K562 (cell line): ENCODE measurements at regions not wholly inside any gene's neighbourhood (a gene's known extent, or its start where the extent isn't known, plus 50 kb on each side); places are given as distances from the start of the nearest gene placed in this dataset.

Experiments used
- ATAC-seq: fragments of 200-7000 bp; cut with Tn5 transposase; 3 replicates; pipeline ENCODE4 v1.9.1; 2020; ENCODE audit warnings: moderate library complexity
- BruUV-seq: library from RNA; stranded (reverse); fragments of 400-500 nt; replicated peaks from 2 replicates; lab custom pipeline; 2021; lab: Mats Ljungman, UMichigan
- CTCF ChIA-PET: fragments of 300-600 bp; formaldehyde crosslinking; extraction: SDS; loops from one replicate; lab custom pipeline; 2021; ENCODE audit warnings: low intra/inter-chr PET ratio; lab: Yijun Ruan, JAX
- POLR2A ChIA-PET: fragments of 300-600, 350-650 bp; sonication (Branson Sonifier 250); formaldehyde crosslinking; extraction: SDS; loops from one replicate; lab custom pipeline; 2021; ENCODE audit warnings: antibody characterized with exemption, inconsistent platforms; lab: Yijun Ruan, JAX
- DNase-seq, 4 experiments: peaks; one replicate each; pipeline versions ENCODE4 v3.0.0 to v3.0.0-alpha.2; 2011 to 2018; ENCODE audit warnings: low spot score in 3 of 4, mixed read lengths in 3 of 4; ENCODE audit errors: extremely low read depth in 1 of 4
- FAIRE-seq: peaks from 2 replicates; lab custom pipeline; 2011; peaks lifted over from hg19 to GRCh38; lab: Jason Lieb, UNC
- H2AFZ ChIP-seq: 2 replicates; pipeline ENCODE4 v1.6.0; 2011; ENCODE audit warnings: low read depth, low read length, control low read depth, inconsistent platforms
- H3K27ac ChIP-seq: fragments of 200-600 bp; 3 replicates; pipeline ENCODE4 v1.8.0; 2011; ENCODE audit warnings: low read depth, mild to moderate bottlenecking, control low read depth, inconsistent platforms, low read length, moderate library complexity, mixed read lengths; ENCODE audit errors: extremely low read depth
- H3K27me3 ChIP-seq, 2 experiments: fragments of 300-600 bp in 1 of 2; 2 replicates in 1 of 2; 3 replicates in 1 of 2; pipeline versions ENCODE4 v1.6.0 to v1.8.0; 2011; ENCODE audit warnings: inconsistent platforms in 2 of 2, low read length in 2 of 2, mild to moderate bottlenecking in 1 of 2, mixed read lengths in 1 of 2, moderate library complexity in 1 of 2; ENCODE audit not compliant: control insufficient read depth in 2 of 2, insufficient read depth in 2 of 2
- H3K36me3 ChIP-seq: fragments of 300-600 bp; 3 replicates; pipeline ENCODE4 v1.8.0; 2011; ENCODE audit warnings: mild to moderate bottlenecking, low read length, inconsistent platforms; ENCODE audit not compliant: control insufficient read depth, insufficient read depth
- H3K4me1 ChIP-seq, 2 experiments: fragments of 200-600 bp in 1 of 2; replicated peaks in 1 of 2; 2 replicates in 1 of 2; 3 replicates in 1 of 2; pipeline versions ENCODE4 v1.5.1 to v1.8.0; 2011; ENCODE audit warnings: inconsistent platforms in 2 of 2, low read length in 2 of 2, mild to moderate bottlenecking in 1 of 2, mixed read lengths in 1 of 2, moderate library complexity in 1 of 2; ENCODE audit not compliant: control insufficient read depth in 2 of 2, insufficient read depth in 2 of 2
- H3K4me2 ChIP-seq: 2 replicates; pipeline ENCODE4 v1.6.1; 2011; ENCODE audit warnings: low read length, control low read depth, inconsistent platforms, mixed read lengths; ENCODE audit not compliant: insufficient read depth
- H3K4me3 ChIP-seq: fragments of 200-600 bp; sonication (generic), shearing (Covaris generic); 2 replicates; pipeline ENCODE4 v1.5.1; 2016; ENCODE audit warnings: control low read depth, inconsistent platforms
- H3K79me2 ChIP-seq: fragments of 200-600 bp; 3 replicates; pipeline ENCODE4 v1.8.0; 2011; ENCODE audit warnings: low read length, inconsistent platforms; ENCODE audit not compliant: control insufficient read depth, insufficient read depth
- H3K9ac ChIP-seq, 2 experiments: 2 replicates each; pipeline versions ENCODE4 v1.6.0 to v1.6.1; 2011; ENCODE audit warnings: low read depth in 2 of 2, low read length in 2 of 2, control low read depth in 1 of 2, inconsistent platforms in 1 of 2, mild to moderate bottlenecking in 1 of 2, mixed read lengths in 1 of 2; ENCODE audit not compliant: insufficient read depth in 1 of 2
- H3K9me1 ChIP-seq: one replicate; pipeline ENCODE4 v1.6.0; 2011; ENCODE audit warnings: inconsistent platforms, mild to moderate bottlenecking, low read length, moderate library complexity; ENCODE audit not compliant: control insufficient read depth, insufficient read depth
- H3K9me3 ChIP-seq: replicated peaks from 2 replicates; pipeline ENCODE4 v1.5.1; 2011; ENCODE audit warnings: low read depth, low read length, inconsistent platforms; ENCODE audit not compliant: control insufficient read depth, insufficient read depth
- H4K20me1 ChIP-seq: replicated peaks from 2 replicates; pipeline ENCODE4 v1.6.1; 2011; ENCODE audit warnings: low read length, inconsistent platforms, mixed read lengths; ENCODE audit not compliant: control insufficient read depth, insufficient read depth
- ARID3A ChIP-seq: IDR thresholded peaks from 2 replicates; pipeline ENCODE4 v1.6.1; 2012; ENCODE audit warnings: low read depth, low read length, improper control_type of control experiment, borderline replicate concordance
- ETS1 ChIP-seq: conservative IDR thresholded peaks from 2 replicates; pipeline ENCODE4 v1.6.1; 2011; ENCODE audit warnings: low read depth, mild to moderate bottlenecking, low read length; ENCODE audit not compliant: control insufficient read depth
- FOXA1 ChIP-seq: fragments of 450-650 bp; IDR thresholded peaks from 2 replicates; pipeline ENCODE4 v1.6.1; 2016; ENCODE audit warnings: mild to moderate bottlenecking, borderline replicate concordance
- FOXJ3 ChIP-seq: sonication (generic); formaldehyde crosslinking; IDR thresholded peaks from 2 replicates; pipeline ENCODE4 v1.4.0; 2020; ENCODE audit warnings: mild to moderate bottlenecking, missing genetic modification reagents
- HNRNPK ChIP-seq: fragments of 200-400 bp; formaldehyde crosslinking; IDR thresholded peaks from one replicate; pipeline ENCODE4 v1.6.1; 2018; ENCODE audit warnings: mild to moderate bottlenecking, low read depth, low read length; ENCODE audit not compliant: poor library complexity, severe bottlenecking
- KAT7 ChIP-seq: sonication (generic); formaldehyde crosslinking; IDR thresholded peaks from 2 replicates; pipeline ENCODE4 v1.8.0; 2022; ENCODE audit warnings: missing genetic modification reagents, mild to moderate bottlenecking, borderline replicate concordance
- MTF1 ChIP-seq: fragments of 250-450 bp; sonication (Bioruptor Pico); IDR thresholded peaks from 2 replicates; pipeline ENCODE4 v1.9.0; 2021; ENCODE audit warnings: moderate library complexity, mild to moderate bottlenecking, inconsistent platforms, borderline replicate concordance
- NCOA4 ChIP-seq: fragments of 450-650 bp; IDR thresholded peaks from 2 replicates; pipeline ENCODE4 v1.6.1; 2018; ENCODE audit warnings: mild to moderate bottlenecking; ENCODE audit not compliant: partially characterized antibody
- NFE2L1 ChIP-seq: fragments of 450-650 bp; IDR thresholded peaks from 2 replicates; pipeline ENCODE4 v1.6.1; 2016; ENCODE audit warnings: missing genetic modification characterization, low read depth, mild to moderate bottlenecking, missing compliant biosample characterization, moderate library complexity, borderline replicate concordance
- NR0B1 ChIP-seq: fragments of 450-650 bp; IDR thresholded peaks from one replicate; pipeline ENCODE4 v1.6.1; 2018; ENCODE audit warnings: mild to moderate bottlenecking, moderate library complexity; ENCODE audit not compliant: partially characterized antibody
- TAF1 ChIP-seq: IDR thresholded peaks from 2 replicates; pipeline ENCODE4 v1.6.1; 2011; ENCODE audit warnings: mild to moderate bottlenecking, low read length, moderate library complexity; ENCODE audit not compliant: insufficient read depth, control insufficient read depth, severe bottlenecking; ENCODE audit errors: extremely low read depth
- THAP7 ChIP-seq: fragments of 250-450 bp; sonication (Bioruptor Pico); IDR thresholded peaks from 2 replicates; pipeline ENCODE4 v1.5.0; 2021
- XRCC3 ChIP-seq: fragments of 450-650 bp; IDR thresholded peaks from 2 replicates; pipeline ENCODE4 v1.6.1; 2017; ENCODE audit warnings: mild to moderate bottlenecking, moderate library complexity
- ZFP91 ChIP-seq: sonication (generic); formaldehyde crosslinking; IDR thresholded peaks from 2 replicates; pipeline ENCODE4 v1.8.0; 2022; ENCODE audit warnings: mild to moderate bottlenecking, missing genetic modification reagents
- ZNF324 ChIP-seq: fragments of 250-450 bp; sonication (Bioruptor Pico); IDR thresholded peaks from 2 replicates; pipeline ENCODE4 v1.4.0; 2020; ENCODE audit warnings: mild to moderate bottlenecking
- WGBS: fragments of 100-300 bp; shearing (Covaris generic); methylation state at CpG from one replicate; pipeline ENCODE4 v1.1.6; 2016; ENCODE audit warnings: low coverage, mixed read lengths; ENCODE audit not compliant: insufficient coverage; ENCODE audit errors: missing lambda C conversion rate; 5-methylcytosine and 5-hydroxymethylcytosine counted together
- in situ Hi-C: fragments of 300-500 bp; cut with MboI; formaldehyde crosslinking; loops from 4 replicates; pipeline ENCODE4 v1.15.0; 2018; ENCODE audit warnings: inconsistent platforms, mixed read lengths
- intact Hi-C: fragments of 100-400 bp; cut with micrococcal nuclease; formaldehyde crosslinking; loops from 2 replicates; pipeline ENCODE4 v1.14.2; 2022

GRCh38 chr4:125573368-125573767 lies 258.6 kb downstream of the FAT4 start:
- Histone ChIP-seq H4K20me1 (no peaks in the 10 kb centered on the region), H3K4me1 (no peaks in the 10 kb centered on the region), H3K27me3 (no peaks in the 10 kb centered on the region), H3K4me2 (no peak overlapping the region), H3K9me3 (no peaks in the 10 kb centered on the region), H3K9ac (no peak overlapping the region), H3K79me2 (no peaks in the 10 kb centered on the region), H3K4me3 (no peak overlapping the region), H3K27ac (no peak overlapping the region), H3K36me3 (no peaks in the 10 kb centered on the region), H3K9me1 (no peaks in the 10 kb centered on the region), H2AFZ (no peak overlapping the region)
- FAIRE-seq (no peak), ATAC-seq (no peak), DNase-seq (no peak)
- TF ChIP-seq XRCC3 (no peak), THAP7 (CRISPR knock-in tag) (no peak), KAT7 (no peak), ETS1 (no peak), FOXJ3 (CRISPR knock-in tag) (no peak), NR0B1 (no peak), FOXA1 (no peak), TAF1 (no peak), ZNF324 (no peak), NFE2L1 (tag) (no peak), NCOA4 (no peak), HNRNPK (no peak), ARID3A (no peak), ZFP91 (CRISPR knock-in tag) (no peak), MTF1 (CRISPR knock-in tag) (no peak)
- 0% methylated on average over 3 of the region's 3 CpGs for WGBS
- in situ Hi-C loops (no loop called here), intact Hi-C loops (no loop called here)
- BruUV-seq, result no TSS peak
- CTCF ChIA-PET, result no interaction called here
- POLR2A ChIA-PET, result no interaction called here
